Natural killer cell treated with Interleukin-12 subunit alpha and Interleukin-12 subunit beta and Interleukin-15 and Interleukin-18, amount 100 ng/mL, for 72 hours (primary cell): ENCODE measurements at regions not wholly inside any gene's neighbourhood (a gene's known extent, or its start where the extent isn't known, plus 50 kb on each side); places are given as distances from the start of the nearest gene placed in this dataset.

Experiments used
- ATAC-seq, 2 donors: fragments of 150-1000 bp; cut with Tn5 transposase in 1 of 2; sonication (Bioruptor Pico), chemical (Tn5 transposase) in 1 of 2; 2 replicates each; pipeline ENCODE4 v1.10.0; 2021
- DNase-seq: peaks from one replicate; pipeline ENCODE4 v3.0.0; 2022; ENCODE audit warnings: low spot score
- H3K27ac Mint-ChIP-seq, 2 donors: 1 replicate in 1 of 2; 2 replicates in 1 of 2; pipeline ENCODE4 v1.8.0; 2022; ENCODE audit warnings: mixed read lengths in 2 of 2, mild to moderate bottlenecking in 1 of 2, moderate library complexity in 1 of 2
- H3K27me3 Mint-ChIP-seq, 2 donors: 1 replicate in 1 of 2; 2 replicates in 1 of 2; pipeline ENCODE4 v1.8.0; 2022; ENCODE audit warnings: mixed read lengths in 2 of 2
- H3K36me3 Mint-ChIP-seq: one replicate; pipeline ENCODE4 v1.8.0; 2022; ENCODE audit warnings: mixed read lengths
- H3K4me1 Mint-ChIP-seq, 2 donors: 1 replicate in 1 of 2; 2 replicates in 1 of 2; pipeline ENCODE4 v1.8.0; 2022; ENCODE audit warnings: low read depth in 2 of 2, mixed read lengths in 2 of 2, mild to moderate bottlenecking in 1 of 2
- H3K4me3 Mint-ChIP-seq: one replicate; pipeline ENCODE4 v1.8.0; 2022; ENCODE audit warnings: mixed read lengths
- H3K9me3 Mint-ChIP-seq: 2 replicates; pipeline ENCODE4 v1.8.0; 2022; ENCODE audit warnings: mixed read lengths

GRCh38 chr4:71691416-71692073, 92.3 kb downstream of the GC start:
- no peaks in the 10 kb centered on the region for H3K4me1 Mint-ChIP-seq
- no peak overlapping the region for H3K4me3 Mint-ChIP-seq
- no peaks in the 10 kb centered on the region for H3K36me3 Mint-ChIP-seq
- H3K27me3 Mint-ChIP-seq = peaks cover 35 to 56% of the 10 kb centered on the region in 2 donors
- H3K9me3 Mint-ChIP-seq = no peaks in the 10 kb centered on the region
- ATAC-seq (no peak), DNase-seq (no peak)
- H3K27ac Mint-ChIP-seq = no peak overlapping the region

DNA sequence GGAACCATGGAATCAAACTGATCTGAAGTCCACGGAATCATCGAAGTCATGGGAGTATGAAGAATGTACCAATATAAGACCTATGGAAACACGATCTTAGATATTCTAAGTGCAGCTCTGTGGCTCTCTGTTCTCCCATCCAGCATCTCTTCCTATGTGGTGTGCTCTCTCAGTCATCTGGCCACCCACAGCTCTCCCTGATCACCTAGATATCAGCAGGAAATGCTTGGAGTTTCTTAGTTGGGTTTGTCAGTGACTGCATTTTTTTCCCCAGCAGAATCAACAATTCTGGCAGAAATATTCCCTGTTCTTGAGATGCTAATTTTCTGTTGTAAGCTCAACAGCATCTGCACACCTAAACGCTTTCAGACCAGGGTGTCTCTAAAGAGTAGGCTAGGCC, 94.1 kb downstream of the GC start:
- no peaks in the 10 kb centered on the region for H3K4me1 Mint-ChIP-seq
- H3K36me3 Mint-ChIP-seq = no peaks in the 10 kb centered on the region
- ATAC-seq (no peak), DNase-seq (no peak)
- no peak overlapping the region for H3K27ac Mint-ChIP-seq
- H3K27me3 Mint-ChIP-seq = peaks cover 33 to 43% of the 10 kb centered on the region in 2 donors
- no peak overlapping the region for H3K4me3 Mint-ChIP-seq
- no peaks in the 10 kb centered on the region for H3K9me3 Mint-ChIP-seq

- peaks cover 35 to 58% of the 10 kb centered on the region in 2 donors for H3K27me3 Mint-ChIP-seq
- no peaks in the 10 kb centered on the region for H3K36me3 Mint-ChIP-seq
- no peak overlapping the region for H3K4me3 Mint-ChIP-seq
- H3K27ac Mint-ChIP-seq = no peak overlapping the region
- no peaks in the 10 kb centered on the region for H3K4me1 Mint-ChIP-seq
- DNase-seq (no peak), ATAC-seq (no peak)
- no peaks in the 10 kb centered on the region for H3K9me3 Mint-ChIP-seq
Measured at GRCh38 chr4:71687056-71687455, 96.8 kb downstream of the GC start.

GRCh38 chr4:71685975-71686374, 97.9 kb downstream of the GC start:
- Mint-ChIP-seq H3K9me3 (no peaks in the 10 kb centered on the region), H3K27ac (no peak overlapping the region), H3K4me1 (no peaks in the 10 kb centered on the region), H3K27me3 (peaks cover 29 to 52% of the 10 kb centered on the region in 2 donors), H3K36me3 (no peaks in the 10 kb centered on the region), H3K4me3 (no peak overlapping the region)
- DNase-seq (no peak), ATAC-seq (no peak)

- no peaks in the 10 kb centered on the region for H3K9me3 Mint-ChIP-seq
- H3K27ac Mint-ChIP-seq = no peak overlapping the region
- no peaks in the 10 kb centered on the region for H3K4me1 Mint-ChIP-seq
- H3K4me3 Mint-ChIP-seq = no peak overlapping the region
- ATAC-seq = no peak
- H3K27me3 Mint-ChIP-seq = peaks cover 22 to 48% of the 10 kb centered on the region in 2 donors
- no peak for DNase-seq
- no peaks in the 10 kb centered on the region for H3K36me3 Mint-ChIP-seq
Measured at GRCh38 chr4:71683309-71683708, 100.6 kb downstream of the GC start.

DNA sequence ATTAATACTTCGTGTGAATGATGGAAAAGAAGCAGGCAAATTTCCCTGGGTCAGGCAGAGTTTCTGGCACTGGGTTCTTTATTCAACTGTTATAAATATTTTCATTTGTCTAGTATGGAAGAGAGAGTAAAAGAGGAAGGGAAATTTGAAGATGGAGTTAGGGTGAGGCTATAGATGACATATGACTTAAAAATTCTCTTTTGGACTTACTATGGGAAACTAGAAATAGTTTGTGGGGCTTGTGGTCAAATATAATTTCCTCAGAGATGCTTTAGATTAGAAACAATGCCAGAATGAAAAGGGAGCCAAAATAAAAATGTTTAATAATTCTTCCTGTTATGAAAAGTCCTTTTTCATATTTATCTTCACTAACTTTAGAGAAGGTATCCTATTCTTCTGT, 103.2 kb downstream of the GC start:
- ATAC-seq (no peak), DNase-seq (no peak)
- Mint-ChIP-seq H3K27ac (no peak overlapping the region), H3K4me3 (no peak overlapping the region), H3K9me3 (no peaks in the 10 kb centered on the region), H3K4me1 (no peaks in the 10 kb centered on the region), H3K36me3 (no peaks in the 10 kb centered on the region), H3K27me3 (peaks cover 18 to 40% of the 10 kb centered on the region in 2 donors)

DNA sequence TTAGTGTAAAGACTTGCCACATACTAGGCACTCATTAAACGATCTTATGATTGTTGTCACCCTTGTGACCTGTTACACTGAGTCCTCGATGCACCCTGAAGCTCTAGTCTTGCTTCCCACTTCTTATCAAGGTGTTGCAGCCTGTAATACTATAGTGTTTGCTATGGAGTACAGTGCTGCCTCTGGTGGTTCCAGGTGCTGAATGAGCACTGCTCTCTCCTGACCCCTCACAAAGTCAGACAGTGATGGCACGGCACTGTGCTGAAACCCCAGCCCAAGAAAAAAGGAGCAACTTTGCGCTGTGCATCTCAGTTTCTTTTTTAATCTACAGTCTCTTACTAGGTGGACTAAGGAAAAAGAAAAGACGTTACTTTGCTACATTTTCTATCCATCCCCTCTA, 106.3 kb downstream of the GC start:
- ATAC-seq (no peak), DNase-seq (no peak)
- peaks cover 16 to 24% of the 10 kb centered on the region in 2 donors for H3K27me3 Mint-ChIP-seq
- H3K9me3 Mint-ChIP-seq = no peaks in the 10 kb centered on the region
- H3K27ac Mint-ChIP-seq = no peak overlapping the region
- H3K4me3 Mint-ChIP-seq = no peak overlapping the region
- no peaks in the 10 kb centered on the region for H3K36me3 Mint-ChIP-seq
- no peaks in the 10 kb centered on the region for H3K4me1 Mint-ChIP-seq

DNA sequence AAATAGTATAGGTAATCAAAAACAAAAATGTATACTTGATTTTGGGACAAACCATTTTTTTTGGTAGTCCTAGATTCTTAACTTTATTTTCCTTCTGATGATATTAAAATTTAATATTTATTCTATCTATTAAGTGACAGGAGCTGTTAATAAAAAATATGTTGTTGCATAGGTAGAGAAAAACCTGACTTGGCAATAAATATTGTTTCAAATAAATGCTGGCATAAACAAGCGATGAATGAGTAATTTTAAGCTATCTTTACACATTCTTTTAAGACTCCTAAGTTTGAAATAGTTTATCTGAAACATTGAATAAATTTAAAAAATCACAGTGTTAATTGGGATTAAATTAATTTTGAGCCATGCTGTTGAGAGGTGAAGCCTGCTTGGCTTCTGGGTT, 114.6 kb downstream of the GC start:
- no peak overlapping the region for H3K27ac Mint-ChIP-seq
- no peaks in the 10 kb centered on the region for H3K9me3 Mint-ChIP-seq
- no peaks in the 10 kb centered on the region for H3K4me1 Mint-ChIP-seq
- ATAC-seq = no peak
- no peak for DNase-seq
- H3K36me3 Mint-ChIP-seq = no peaks in the 10 kb centered on the region
- H3K4me3 Mint-ChIP-seq = no peak overlapping the region
- peaks cover 22 to 29% of the 10 kb centered on the region in 2 donors for H3K27me3 Mint-ChIP-seq

- no peak for DNase-seq
- no peaks in the 10 kb centered on the region for H3K36me3 Mint-ChIP-seq
- ATAC-seq = no peak
- H3K27me3 Mint-ChIP-seq = peaks cover 26 to 28% of the 10 kb centered on the region in 2 donors
- no peak overlapping the region for H3K27ac Mint-ChIP-seq
- H3K9me3 Mint-ChIP-seq = no peaks in the 10 kb centered on the region
- no peaks in the 10 kb centered on the region for H3K4me1 Mint-ChIP-seq
- no peak overlapping the region for H3K4me3 Mint-ChIP-seq
Measured at GRCh38 chr4:71665358-71665757, 118.5 kb downstream of the GC start.

DNA sequence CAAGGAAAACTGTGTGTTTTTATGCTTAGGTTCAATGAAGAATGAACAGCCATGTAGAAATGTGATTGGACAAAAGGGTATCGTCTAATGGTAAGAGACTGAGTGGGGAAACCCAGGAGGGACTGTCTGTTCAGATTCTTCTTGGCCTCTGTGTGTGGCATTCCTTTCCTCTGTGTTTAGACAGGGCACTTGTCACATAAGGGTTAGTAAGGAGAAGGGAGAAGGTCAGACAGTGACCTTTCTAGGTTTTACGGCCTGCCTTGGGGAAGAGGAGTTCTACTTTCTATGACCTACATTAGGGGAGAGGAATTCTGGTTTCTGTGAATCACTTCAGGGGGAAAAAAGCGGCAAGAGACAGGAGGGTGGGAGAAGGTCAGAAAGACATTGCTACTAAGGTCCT, 119.5 kb downstream of the GC start:
- H3K27ac Mint-ChIP-seq = no peak overlapping the region
- DNase-seq (no peak), ATAC-seq (no peak)
- no peaks in the 10 kb centered on the region for H3K4me1 Mint-ChIP-seq
- no peak overlapping the region for H3K4me3 Mint-ChIP-seq
- H3K36me3 Mint-ChIP-seq = no peaks in the 10 kb centered on the region
- H3K9me3 Mint-ChIP-seq = no peaks in the 10 kb centered on the region
- peaks cover 28 to 35% of the 10 kb centered on the region in 2 donors for H3K27me3 Mint-ChIP-seq

DNA sequence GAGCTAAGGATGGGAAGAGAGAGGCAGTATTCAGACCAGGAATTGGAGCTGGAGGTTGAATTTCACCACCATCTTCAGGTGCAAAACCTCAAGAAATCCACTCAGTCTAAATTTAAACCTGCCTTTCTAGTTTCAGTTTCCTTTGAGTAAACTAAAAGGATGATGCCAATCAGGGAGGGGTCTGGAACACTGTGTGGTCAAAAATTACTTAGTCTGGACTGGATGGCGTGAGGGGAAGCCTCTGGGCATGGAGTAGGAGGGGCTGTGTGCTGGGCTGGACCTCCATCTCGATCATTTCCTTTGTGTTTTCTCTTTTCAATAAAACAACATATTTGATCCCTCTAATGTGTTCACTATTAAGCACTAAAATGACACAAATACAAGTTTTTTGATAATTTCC, 120.1 kb downstream of the GC start:
- H3K4me3 Mint-ChIP-seq = no peak overlapping the region
- H3K27ac Mint-ChIP-seq = no peak overlapping the region
- DNase-seq = no peak
- no peak for ATAC-seq
- peaks cover 28 to 35% of the 10 kb centered on the region in 2 donors for H3K27me3 Mint-ChIP-seq
- H3K4me1 Mint-ChIP-seq = no peaks in the 10 kb centered on the region
- H3K36me3 Mint-ChIP-seq = no peaks in the 10 kb centered on the region
- no peaks in the 10 kb centered on the region for H3K9me3 Mint-ChIP-seq

- no peaks in the 10 kb centered on the region for H3K9me3 Mint-ChIP-seq
- no peaks in the 10 kb centered on the region for H3K4me1 Mint-ChIP-seq
- H3K27me3 Mint-ChIP-seq = peaks cover 15 to 17% of the 10 kb centered on the region in 2 donors
- DNase-seq (no peak), ATAC-seq (no peak)
- H3K27ac Mint-ChIP-seq = no peak overlapping the region
- H3K4me3 Mint-ChIP-seq = no peak overlapping the region
- H3K36me3 Mint-ChIP-seq = no peaks in the 10 kb centered on the region
Measured at GRCh38 chr4:71659979-71660378, 123.9 kb downstream of the GC start.

- H3K4me3 Mint-ChIP-seq = no peak overlapping the region
- no peaks in the 10 kb centered on the region for H3K4me1 Mint-ChIP-seq
- no peak overlapping the region for H3K27ac Mint-ChIP-seq
- DNase-seq (no peak), ATAC-seq (no peak)
- H3K9me3 Mint-ChIP-seq = no peaks in the 10 kb centered on the region
- no peaks in the 10 kb centered on the region for H3K36me3 Mint-ChIP-seq
- peaks cover under 1 to 10% of the 10 kb centered on the region in 2 donors for H3K27me3 Mint-ChIP-seq
Measured at GRCh38 chr4:71648923-71649322, 135.0 kb downstream of the GC start.

- no peaks in the 10 kb centered on the region for H3K4me1 Mint-ChIP-seq
- H3K27me3 Mint-ChIP-seq = peaks cover 0 to 10% of the 10 kb centered on the region in 2 donors
- no peak overlapping the region for H3K27ac Mint-ChIP-seq
- H3K9me3 Mint-ChIP-seq = no peaks in the 10 kb centered on the region
- no peak for ATAC-seq
- H3K36me3 Mint-ChIP-seq = no peaks in the 10 kb centered on the region
- H3K4me3 Mint-ChIP-seq = no peak overlapping the region
- DNase-seq = no peak
Measured at GRCh38 chr4:71648448-71648847, 135.4 kb downstream of the GC start.

DNA sequence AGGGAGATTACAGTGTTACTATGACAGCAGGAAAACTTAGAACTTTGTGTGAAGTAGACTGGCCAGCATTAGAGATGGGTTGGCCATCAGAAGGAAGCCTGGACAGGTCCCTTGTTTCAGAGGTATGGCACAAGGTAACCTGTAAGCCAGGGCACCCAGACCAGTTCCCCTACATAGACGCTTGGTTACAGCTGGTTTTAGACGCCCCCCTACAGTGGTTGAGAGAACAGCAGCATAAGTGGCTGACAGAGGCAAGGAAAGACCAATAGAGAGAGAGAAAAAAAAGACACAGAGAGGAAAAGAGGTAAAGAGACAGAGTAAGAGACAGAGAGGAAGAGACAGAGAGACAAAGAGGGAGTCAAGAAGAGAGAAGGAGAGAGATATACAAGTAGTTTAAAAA, 144.5 kb downstream of the GC start:
- no peak overlapping the region for H3K27ac Mint-ChIP-seq
- H3K9me3 Mint-ChIP-seq = no peaks in the 10 kb centered on the region
- ATAC-seq (no peak), DNase-seq (no peak)
- H3K4me3 Mint-ChIP-seq = no peak overlapping the region
- peaks cover 5% of the 10 kb centered on the region for H3K36me3 Mint-ChIP-seq
- H3K4me1 Mint-ChIP-seq = no peaks in the 10 kb centered on the region
- peaks cover 6 to 26% of the 10 kb centered on the region in 2 donors for H3K27me3 Mint-ChIP-seq
